Parathyroid adenoma (tissue), 2 donors: ENCODE measurements at regions not wholly inside any gene's neighbourhood (a gene's known extent, or its start where the extent isn't known, plus 50 kb on each side); places are given as distances from the start of the nearest gene placed in this dataset.

Experiments
- H2AFZ ChIP-seq: fragments of 300-600 bp; sonication (generic); one replicate; pipeline ENCODE4 v1.7.0; 2017; ENCODE audit warnings: antibody characterized with exemption, mild to moderate bottlenecking
- H3K27ac ChIP-seq: fragments of 300-600 bp; sonication (generic); one replicate; pipeline ENCODE4 v1.7.0; 2017
- H3K27me3 ChIP-seq: fragments of 300-600 bp; sonication (generic); one replicate; pipeline ENCODE4 v1.7.0; 2017; ENCODE audit warnings: low read length; ENCODE audit not compliant: control insufficient read depth, insufficient read depth
- H3K36me3 ChIP-seq: fragments of 300-600 bp; sonication (generic); one replicate; pipeline ENCODE4 v1.7.0; 2017; ENCODE audit warnings: low read length; ENCODE audit not compliant: control insufficient read depth, insufficient read depth
- H3K4me1 ChIP-seq: fragments of 300-600 bp; sonication (generic); one replicate; pipeline ENCODE4 v1.7.0; 2017; ENCODE audit warnings: control low read depth
- H3K4me2 ChIP-seq: fragments of 300-600 bp; sonication (generic); one replicate; pipeline ENCODE4 v1.7.0; 2017; ENCODE audit warnings: low read length
- H3K4me3 ChIP-seq: fragments of 300-600 bp; sonication (generic); one replicate; pipeline ENCODE4 v1.7.0; 2017; ENCODE audit warnings: low read depth, low read length
- H3K79me2 ChIP-seq: fragments of 300-600 bp; sonication (generic); one replicate; pipeline ENCODE4 v1.7.0; 2017; ENCODE audit warnings: control low read depth
- H3K9ac ChIP-seq: fragments of 300-600 bp; sonication (generic); one replicate; pipeline ENCODE4 v1.7.0; 2017; ENCODE audit warnings: mild to moderate bottlenecking
- H3K9me3 ChIP-seq: fragments of 300-600 bp; sonication (generic); one replicate; pipeline ENCODE4 v1.7.0; 2017; ENCODE audit warnings: low read length; ENCODE audit not compliant: control insufficient read depth
- TF ChIP-seq, protein P1 (sequence below): fragments of 300-600 bp; sonication (generic); IDR thresholded peaks from one replicate; pipeline ENCODE4 v1.7.0; 2017; ENCODE audit warnings: antibody characterized with exemption, mild to moderate bottlenecking
- donor health status: primary hyperparathyroidism.

DNA sequence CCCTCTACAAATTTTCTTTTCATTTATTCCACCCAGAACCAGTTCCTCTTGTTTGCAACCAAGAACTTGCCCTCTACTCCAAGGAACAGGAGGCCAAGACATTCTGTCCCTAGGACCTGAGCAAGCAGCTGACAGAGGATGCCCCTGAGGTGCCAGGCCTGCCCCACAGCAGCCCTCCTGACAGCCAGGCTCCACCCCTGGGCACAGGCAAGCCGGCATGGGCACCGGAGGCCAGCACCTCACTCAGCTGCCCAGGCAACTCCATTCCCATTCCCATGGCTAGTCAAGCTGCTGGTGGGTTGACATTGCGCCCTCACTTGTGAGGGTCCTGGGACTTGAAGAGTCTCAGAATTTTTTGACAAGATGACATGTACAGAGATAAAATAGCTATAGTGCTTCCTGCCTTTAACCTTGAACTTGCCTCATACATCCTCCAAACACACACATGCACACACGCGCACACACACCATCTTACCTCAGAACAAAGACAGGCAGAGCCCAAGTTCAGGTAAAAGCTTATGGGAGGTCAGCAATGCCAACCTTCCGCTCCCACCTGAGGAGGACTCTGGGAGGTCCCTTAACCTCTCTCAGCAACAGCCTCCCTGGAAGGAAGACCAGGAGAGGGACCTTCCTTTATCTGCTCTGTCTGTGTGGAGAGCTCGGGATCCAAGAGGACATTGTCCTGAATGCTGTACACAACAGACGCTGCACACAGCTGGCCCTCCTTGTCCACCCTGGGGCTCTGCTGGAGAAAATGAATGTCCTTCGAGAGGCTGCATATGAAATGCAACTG is 620.9 kb upstream of the CADM1 start:
- TF ChIP-seq, protein P1, sequence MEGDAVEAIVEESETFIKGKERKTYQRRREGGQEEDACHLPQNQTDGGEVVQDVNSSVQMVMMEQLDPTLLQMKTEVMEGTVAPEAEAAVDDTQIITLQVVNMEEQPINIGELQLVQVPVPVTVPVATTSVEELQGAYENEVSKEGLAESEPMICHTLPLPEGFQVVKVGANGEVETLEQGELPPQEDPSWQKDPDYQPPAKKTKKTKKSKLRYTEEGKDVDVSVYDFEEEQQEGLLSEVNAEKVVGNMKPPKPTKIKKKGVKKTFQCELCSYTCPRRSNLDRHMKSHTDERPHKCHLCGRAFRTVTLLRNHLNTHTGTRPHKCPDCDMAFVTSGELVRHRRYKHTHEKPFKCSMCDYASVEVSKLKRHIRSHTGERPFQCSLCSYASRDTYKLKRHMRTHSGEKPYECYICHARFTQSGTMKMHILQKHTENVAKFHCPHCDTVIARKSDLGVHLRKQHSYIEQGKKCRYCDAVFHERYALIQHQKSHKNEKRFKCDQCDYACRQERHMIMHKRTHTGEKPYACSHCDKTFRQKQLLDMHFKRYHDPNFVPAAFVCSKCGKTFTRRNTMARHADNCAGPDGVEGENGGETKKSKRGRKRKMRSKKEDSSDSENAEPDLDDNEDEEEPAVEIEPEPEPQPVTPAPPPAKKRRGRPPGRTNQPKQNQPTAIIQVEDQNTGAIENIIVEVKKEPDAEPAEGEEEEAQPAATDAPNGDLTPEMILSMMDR = no peak
- Histone ChIP-seq H3K36me3 (no peaks in the 10 kb centered on the region), H3K9me3 (no peaks in the 10 kb centered on the region), H3K4me3 (no peak overlapping the region), H3K79me2 (no peaks in the 10 kb centered on the region), H3K9ac (no peak overlapping the region), H3K4me2 (no peak overlapping the region), H3K27ac (no peak overlapping the region), H2AFZ (no peak overlapping the region), H3K4me1 (no peaks in the 10 kb centered on the region), H3K27me3 (no peaks in the 10 kb centered on the region)

DNA sequence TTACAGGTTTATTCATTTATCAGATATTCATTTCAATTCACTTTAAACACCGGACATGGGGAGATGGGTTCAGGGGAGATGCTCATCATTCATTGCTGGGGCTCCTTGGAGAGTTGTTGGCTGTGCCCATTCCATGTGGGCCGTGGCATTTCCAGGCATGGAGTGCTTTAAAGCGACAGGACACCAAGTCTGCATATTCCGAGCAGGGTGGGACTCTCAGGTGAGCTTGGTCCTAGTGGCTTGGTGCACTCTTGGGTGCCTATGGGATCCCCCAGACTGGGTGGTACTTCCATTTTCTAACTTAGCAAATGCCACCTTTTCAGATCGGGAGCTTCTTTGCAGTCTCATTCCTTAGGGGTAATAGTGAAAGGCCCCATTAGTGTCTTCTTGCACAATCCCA is 619.5 kb upstream of the CADM1 start:
- TF ChIP-seq, protein P1 = no peak

DNA sequence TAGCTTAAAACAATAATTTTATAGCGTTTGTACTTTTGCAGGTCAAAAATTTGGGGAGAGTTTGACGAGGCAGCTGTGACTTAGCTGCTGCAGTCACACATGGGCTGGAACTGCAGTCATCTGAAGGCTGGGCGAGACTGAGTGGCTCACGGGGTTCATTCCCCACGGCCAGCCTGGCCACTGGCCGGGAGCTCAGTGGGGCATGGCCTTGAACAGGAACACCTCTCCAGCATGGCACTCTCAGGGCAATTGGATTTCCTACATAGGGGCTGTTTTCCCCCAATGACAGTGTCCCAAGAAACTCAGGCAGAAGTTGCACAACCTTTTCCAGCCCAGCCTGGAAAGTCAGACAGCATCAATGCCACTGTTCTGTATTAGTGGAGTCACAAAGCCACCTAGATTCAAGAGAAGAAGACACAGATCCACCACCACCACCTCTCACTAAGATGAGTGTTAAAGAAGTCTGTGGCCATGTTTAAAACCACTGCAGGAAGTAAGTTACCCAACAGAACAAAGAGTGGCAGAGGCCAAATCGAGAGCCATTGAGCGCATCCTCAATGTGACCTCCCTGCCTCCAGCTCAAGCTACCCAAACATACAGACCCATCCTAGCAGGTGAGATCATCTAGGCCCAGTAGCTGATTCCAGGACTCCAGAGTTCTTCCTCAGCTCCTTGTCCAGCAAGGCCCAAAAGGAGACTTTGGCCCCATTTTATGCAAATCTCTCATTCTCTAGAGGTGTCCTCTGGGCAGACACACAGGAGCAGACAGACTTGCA is 618.7 kb upstream of the CADM1 start:
- Histone ChIP-seq H3K27me3 (no peaks in the 10 kb centered on the region), H3K9ac (no peak overlapping the region), H3K4me1 (no peaks in the 10 kb centered on the region), H3K79me2 (no peaks in the 10 kb centered on the region), H2AFZ (no peak overlapping the region), H3K4me2 (no peak overlapping the region), H3K36me3 (no peaks in the 10 kb centered on the region), H3K4me3 (no peak overlapping the region), H3K9me3 (no peaks in the 10 kb centered on the region), H3K27ac (no peak overlapping the region)
- TF ChIP-seq, protein P1 = no peak

More for the DNA sequence above, 619.5 kb upstream of the CADM1 start:
- H3K4me1 ChIP-seq = no peaks in the 10 kb centered on the region
- no peak overlapping the region for H3K4me3 ChIP-seq
- no peaks in the 10 kb centered on the region for H3K36me3 ChIP-seq
- H3K27ac ChIP-seq = no peak overlapping the region
- H3K27me3 ChIP-seq = no peaks in the 10 kb centered on the region
- no peaks in the 10 kb centered on the region for H3K9me3 ChIP-seq
- no peak overlapping the region for H3K9ac ChIP-seq
- no peak overlapping the region for H3K4me2 ChIP-seq
- H3K79me2 ChIP-seq = no peaks in the 10 kb centered on the region
- no peak overlapping the region for H2AFZ ChIP-seq

DNA sequence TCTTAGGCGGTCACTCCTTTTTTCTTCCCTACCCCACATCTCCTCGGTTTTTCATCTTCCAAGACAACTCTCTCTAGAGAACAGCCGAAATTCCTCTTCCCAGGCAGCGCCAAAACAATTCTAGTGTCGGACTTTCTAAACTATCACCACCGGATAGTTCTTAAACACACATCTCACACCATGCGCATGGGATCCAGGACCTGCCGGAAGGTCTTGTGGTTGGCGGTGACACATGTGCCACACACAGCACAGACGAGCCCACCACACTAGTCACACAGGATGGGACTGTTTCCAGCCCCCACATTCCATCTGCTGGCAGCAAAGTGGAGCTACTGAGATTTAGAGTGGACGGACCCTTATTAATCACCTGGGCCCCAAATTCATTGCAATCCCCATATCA is 614.9 kb upstream of the CADM1 start:
- TF ChIP-seq, protein P1 = no peak
- Histone ChIP-seq H3K9me3 (no peaks in the 10 kb centered on the region), H3K4me2 (no peak overlapping the region), H3K27ac (no peak overlapping the region), H3K27me3 (no peaks in the 10 kb centered on the region), H3K4me1 (no peaks in the 10 kb centered on the region), H3K79me2 (no peaks in the 10 kb centered on the region), H3K4me3 (no peak overlapping the region), H3K9ac (no peak overlapping the region), H2AFZ (no peak overlapping the region), H3K36me3 (no peaks in the 10 kb centered on the region)
